ENCODE measurements at regions not wholly inside any gene's neighbourhood (a gene's known extent, or its start where the extent isn't known, plus 50 kb on each side); places are given as distances from the start of the nearest gene placed in this dataset.
"Not testable (repeated sequence)": the region's sequence is repeated elsewhere in the genome, so short reads cannot be mapped to it uniquely, and the experiment has no call there.

- H3K4me1 ChIP-seq (ENCODE audit: control insufficient read depth, insufficient read depth, low read length); H3K9me3 ChIP-seq (ENCODE audit: control insufficient read depth, insufficient read depth, low read length); H3K36me3 ChIP-seq (ENCODE audit: control insufficient read depth, insufficient read depth, low read length); H3K27me3 ChIP-seq (ENCODE audit: control insufficient read depth, insufficient read depth, low read length); H3K4me3 ChIP-seq (ENCODE audit: low read depth, low read length); DNase-seq (ENCODE audit: low read depth in 4 of 6, low spot score in 6 of 6); H3K27ac ChIP-seq (ENCODE audit: low read depth, low read length): not testable (repeated sequence)
- 75% methylated on average over 4 of the region's 4 CpGs for WGBS (ENCODE audit: insufficient coverage)
Measured at GRCh38 chr1:148257886-148258285, 105.8 kb upstream of the NBPF11 start.

DNA sequence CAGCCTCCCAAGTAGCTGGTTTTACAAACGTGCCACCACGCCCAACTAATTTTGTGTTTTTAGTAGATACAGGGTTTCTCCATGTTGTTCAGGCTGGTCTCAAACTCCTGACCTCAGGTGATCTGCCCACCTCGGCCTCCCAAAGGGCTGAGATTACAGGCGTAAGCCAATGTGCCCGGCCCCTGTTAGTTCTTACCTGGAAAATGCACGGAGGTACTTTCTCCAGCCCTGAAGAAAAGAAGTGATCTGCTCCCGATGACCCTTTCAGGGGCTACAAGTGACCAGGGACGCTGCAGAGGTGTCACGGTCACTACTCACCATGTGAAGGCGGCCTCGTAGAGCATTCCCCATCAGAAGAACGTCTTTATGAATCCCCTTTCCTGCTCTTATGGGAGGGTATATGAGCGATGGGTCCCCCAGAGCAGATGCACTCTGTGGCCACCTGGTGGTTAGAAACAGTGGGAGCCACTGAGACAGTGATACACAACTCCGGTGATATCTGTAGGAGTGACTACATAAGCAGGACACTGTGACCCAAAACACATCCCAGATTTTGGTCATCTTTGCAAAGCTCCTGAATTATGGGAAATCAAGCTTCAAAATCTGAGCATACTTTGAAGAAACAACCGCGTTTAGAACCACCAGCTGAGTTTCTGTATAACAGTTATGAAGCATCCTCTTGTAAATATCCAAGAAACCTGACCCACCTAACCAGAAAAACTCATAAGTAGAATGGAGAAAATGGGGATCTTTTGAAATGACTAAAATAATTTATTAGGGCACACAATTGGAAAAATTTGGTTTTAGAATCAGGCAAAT is 102.7 kb upstream of the NBPF11 start:
- H3K27me3 ChIP-seq (ENCODE audit: control insufficient read depth, insufficient read depth, low read length); H3K9me3 ChIP-seq (ENCODE audit: control insufficient read depth, insufficient read depth, low read length); H3K4me1 ChIP-seq (ENCODE audit: control insufficient read depth, insufficient read depth, low read length); H3K36me3 ChIP-seq (ENCODE audit: control insufficient read depth, insufficient read depth, low read length); H3K4me3 ChIP-seq (ENCODE audit: low read depth, low read length); H3K27ac ChIP-seq (ENCODE audit: low read depth, low read length): not testable (repeated sequence)
- DNase-seq (ENCODE audit: low read depth in 4 of 6, low spot score in 6 of 6), result peak in 2 of 6 donors; percentile 7 to 17
- whole genome bisulfite sequencing (ENCODE audit: insufficient coverage), result 74% methylated on average over 5 of the region's 16 CpGs

DNA sequence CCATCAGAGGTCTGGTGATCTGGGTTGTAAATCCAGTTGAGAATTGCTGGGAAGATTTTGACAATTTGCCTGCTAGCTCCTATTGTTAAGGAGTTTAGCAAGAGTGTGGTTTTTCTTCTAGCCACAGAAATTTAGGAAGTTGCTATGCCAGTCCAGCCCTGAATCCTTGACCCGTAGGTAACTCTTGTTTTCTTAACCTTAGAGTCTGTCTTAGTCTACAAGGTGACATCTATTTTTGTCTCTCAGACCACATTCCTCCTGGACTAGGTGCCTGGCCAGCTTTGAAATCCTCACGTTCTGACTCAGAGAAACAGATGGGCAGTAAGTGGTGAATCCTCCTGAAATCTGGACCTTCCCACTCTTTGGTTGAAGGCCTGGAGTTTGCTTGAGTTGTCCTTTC is 101.7 kb upstream of the NBPF11 start:
- H3K27me3 ChIP-seq (ENCODE audit: control insufficient read depth, insufficient read depth, low read length); H3K9me3 ChIP-seq (ENCODE audit: control insufficient read depth, insufficient read depth, low read length); DNase-seq (ENCODE audit: low read depth in 4 of 6, low spot score in 6 of 6); H3K27ac ChIP-seq (ENCODE audit: low read depth, low read length); H3K4me3 ChIP-seq (ENCODE audit: low read depth, low read length); H3K4me1 ChIP-seq (ENCODE audit: control insufficient read depth, insufficient read depth, low read length); H3K36me3 ChIP-seq (ENCODE audit: control insufficient read depth, insufficient read depth, low read length): not testable (repeated sequence)
- WGBS (ENCODE audit: insufficient coverage), result no CpG with 5 or more reads among the region's 2 CpGs

- WGBS (ENCODE audit: insufficient coverage), result no CpG with 5 or more reads among the region's 2 CpGs
- H3K4me3 ChIP-seq (ENCODE audit: low read depth, low read length); DNase-seq (ENCODE audit: low read depth in 4 of 6, low spot score in 6 of 6): not testable (repeated sequence)
Measured at GRCh38 chr1:148248798-148249197, 96.7 kb upstream of the NBPF11 start.

GRCh38 chr1:148246258-148246861 is 94.3 kb upstream of the NBPF11 start:
- H3K27me3 ChIP-seq (ENCODE audit: control insufficient read depth, insufficient read depth, low read length); H3K36me3 ChIP-seq (ENCODE audit: control insufficient read depth, insufficient read depth, low read length); H3K9me3 ChIP-seq (ENCODE audit: control insufficient read depth, insufficient read depth, low read length); H3K27ac ChIP-seq (ENCODE audit: low read depth, low read length); H3K4me3 ChIP-seq (ENCODE audit: low read depth, low read length); H3K4me1 ChIP-seq (ENCODE audit: control insufficient read depth, insufficient read depth, low read length): not testable (repeated sequence)
- DNase-seq (ENCODE audit: low read depth in 4 of 6, low spot score in 6 of 6), result peak in 1 of 6 donors; percentile 9
- WGBS (ENCODE audit: insufficient coverage), result 4% methylated on average over 12 of the region's 46 CpGs

More at GRCh38 chr1:148248798-148249197, 96.7 kb upstream of the NBPF11 start:
- H3K4me1 ChIP-seq (ENCODE audit: control insufficient read depth, insufficient read depth, low read length); H3K9me3 ChIP-seq (ENCODE audit: control insufficient read depth, insufficient read depth, low read length); H3K36me3 ChIP-seq (ENCODE audit: control insufficient read depth, insufficient read depth, low read length); H3K27ac ChIP-seq (ENCODE audit: low read depth, low read length); H3K27me3 ChIP-seq (ENCODE audit: control insufficient read depth, insufficient read depth, low read length): not testable (repeated sequence)

DNA sequence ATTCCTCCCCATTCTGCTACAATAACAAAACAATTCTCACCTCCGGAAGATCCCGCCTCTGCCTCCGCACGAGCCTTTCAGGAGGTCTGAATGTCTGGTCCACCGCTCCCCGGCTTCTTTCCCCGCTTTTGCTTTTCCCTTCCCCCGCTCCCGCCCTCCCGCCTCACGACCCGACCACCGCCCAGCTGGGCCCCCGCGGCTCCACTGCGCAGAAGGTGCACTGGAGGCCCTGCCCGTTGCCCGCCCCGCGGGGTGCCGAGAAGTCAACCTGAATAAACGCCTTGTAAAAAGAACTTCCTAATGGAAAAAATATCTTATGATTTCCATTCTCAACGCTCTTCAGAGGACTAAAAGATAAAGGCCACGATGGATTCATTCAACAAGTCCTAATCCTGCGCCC is 93.8 kb upstream of the NBPF11 start:
- not testable (repeated sequence) for H3K27me3 ChIP-seq (ENCODE audit: control insufficient read depth, insufficient read depth, low read length); H3K9me3 ChIP-seq (ENCODE audit: control insufficient read depth, insufficient read depth, low read length); H3K36me3 ChIP-seq (ENCODE audit: control insufficient read depth, insufficient read depth, low read length); H3K4me3 ChIP-seq (ENCODE audit: low read depth, low read length); H3K4me1 ChIP-seq (ENCODE audit: control insufficient read depth, insufficient read depth, low read length); H3K27ac ChIP-seq (ENCODE audit: low read depth, low read length); DNase-seq (ENCODE audit: low read depth in 4 of 6, low spot score in 6 of 6)
- no CpG with 5 or more reads among the region's 25 CpGs for WGBS (ENCODE audit: insufficient coverage)

- H3K36me3 ChIP-seq (ENCODE audit: control insufficient read depth, insufficient read depth, low read length); H3K4me1 ChIP-seq (ENCODE audit: control insufficient read depth, insufficient read depth, low read length); H3K4me3 ChIP-seq (ENCODE audit: low read depth, low read length); H3K27ac ChIP-seq (ENCODE audit: low read depth, low read length); H3K9me3 ChIP-seq (ENCODE audit: control insufficient read depth, insufficient read depth, low read length); DNase-seq (ENCODE audit: low read depth in 4 of 6, low spot score in 6 of 6); H3K27me3 ChIP-seq (ENCODE audit: control insufficient read depth, insufficient read depth, low read length): not testable (repeated sequence)
- no CpG with 5 or more reads among the region's 6 CpGs for WGBS (ENCODE audit: insufficient coverage)
Measured at GRCh38 chr1:148245443-148245842, 93.4 kb upstream of the NBPF11 start.

- not testable (repeated sequence) for H3K4me1 ChIP-seq (ENCODE audit: control insufficient read depth, insufficient read depth, low read length); DNase-seq (ENCODE audit: low read depth in 4 of 6, low spot score in 6 of 6); H3K9me3 ChIP-seq (ENCODE audit: control insufficient read depth, insufficient read depth, low read length); H3K27ac ChIP-seq (ENCODE audit: low read depth, low read length); H3K36me3 ChIP-seq (ENCODE audit: control insufficient read depth, insufficient read depth, low read length); H3K4me3 ChIP-seq (ENCODE audit: low read depth, low read length); H3K27me3 ChIP-seq (ENCODE audit: control insufficient read depth, insufficient read depth, low read length)
- no CpG with 5 or more reads among the region's 8 CpGs for WGBS (ENCODE audit: insufficient coverage)
Measured at GRCh38 chr1:148233250-148233649, 81.2 kb upstream of the NBPF11 start.

- DNase-seq (ENCODE audit: low read depth in 4 of 6, low spot score in 6 of 6); H3K4me1 ChIP-seq (ENCODE audit: control insufficient read depth, insufficient read depth, low read length); H3K9me3 ChIP-seq (ENCODE audit: control insufficient read depth, insufficient read depth, low read length); H3K4me3 ChIP-seq (ENCODE audit: low read depth, low read length); H3K27me3 ChIP-seq (ENCODE audit: control insufficient read depth, insufficient read depth, low read length); H3K36me3 ChIP-seq (ENCODE audit: control insufficient read depth, insufficient read depth, low read length); H3K27ac ChIP-seq (ENCODE audit: low read depth, low read length): not testable (repeated sequence)
- WGBS (ENCODE audit: insufficient coverage), result no CpG with 5 or more reads among the region's 5 CpGs
Measured at GRCh38 chr1:148228846-148229245, 76.8 kb upstream of the NBPF11 start.
